ENCODE measurements at regions not wholly inside any gene's neighbourhood (a gene's known extent, or its start where the extent isn't known, plus 50 kb on each side); places are given as distances from the start of the nearest gene placed in this dataset.
"Not testable (repeated sequence)": the region's sequence is repeated elsewhere in the genome, so short reads cannot be mapped to it uniquely, and the experiment has no call there.

DNA sequence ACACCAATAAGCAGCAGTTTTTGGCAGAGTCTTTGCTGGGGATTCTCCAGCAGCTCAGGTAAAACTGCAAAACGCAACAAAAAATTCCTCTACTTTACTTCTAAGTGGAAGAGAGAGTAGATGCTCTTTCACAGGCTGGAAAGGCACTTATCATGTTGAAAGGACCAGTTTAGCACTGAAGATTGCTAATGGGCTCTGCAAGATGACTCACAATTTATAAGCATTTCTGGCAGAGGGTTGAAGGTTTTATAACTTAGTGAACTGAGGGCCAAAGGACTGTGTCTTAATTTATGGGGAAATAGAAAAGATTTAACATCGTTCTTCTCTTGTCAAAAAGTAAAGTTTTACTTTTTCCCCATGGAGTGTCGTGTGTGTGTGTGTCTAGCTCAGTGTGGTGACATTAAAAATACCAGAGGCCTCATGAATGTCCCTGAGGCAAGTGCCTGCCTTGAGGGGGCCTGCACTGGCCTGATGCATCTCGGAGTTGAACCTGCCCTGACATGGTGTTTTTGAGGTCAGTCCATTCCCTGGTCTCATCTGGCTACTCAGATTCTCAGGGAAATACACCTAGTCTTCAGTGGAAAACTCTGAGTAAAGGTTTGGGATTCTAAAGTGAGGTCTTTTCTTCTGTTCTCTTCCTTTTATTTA is 1092.0 kb downstream of the NAALADL2 start:
- no peak for DNase-seq (ENCODE audit: low read depth)

- DNase-seq (ENCODE audit: low read depth): no peak
Observed at GRCh38 chr3:175948041-175948440, 1088.9 kb downstream of the NAALADL2 start.

DNA sequence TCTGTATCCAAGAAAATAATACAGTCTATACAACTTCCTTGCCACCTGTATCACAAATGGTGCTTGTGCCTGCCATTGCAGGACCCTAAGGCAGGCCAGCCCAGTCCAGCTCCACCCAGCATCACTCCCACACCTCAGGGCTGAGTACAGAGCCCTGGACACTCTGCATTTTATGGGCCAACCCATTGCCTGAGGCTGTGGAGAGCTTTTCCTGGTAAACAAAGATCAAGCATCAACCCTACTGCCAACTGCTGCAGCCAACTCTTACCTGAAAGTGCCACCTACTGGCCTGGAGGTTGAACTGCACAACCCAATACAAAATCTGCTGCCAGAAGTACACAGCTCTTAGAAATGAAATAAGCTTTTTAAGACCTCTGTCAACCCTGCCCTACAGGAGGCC is 1082.2 kb downstream of the NAALADL2 start:
- DNase-seq (ENCODE audit: low read depth): no peak

- DNase-seq (ENCODE audit: low read depth): no peak
Observed at GRCh38 chr3:175940881-175941280, 1081.7 kb downstream of the NAALADL2 start.

- no peak for DNase-seq (ENCODE audit: low read depth)
Observed at GRCh38 chr3:175940243-175940642, 1081.1 kb downstream of the NAALADL2 start.

DNA sequence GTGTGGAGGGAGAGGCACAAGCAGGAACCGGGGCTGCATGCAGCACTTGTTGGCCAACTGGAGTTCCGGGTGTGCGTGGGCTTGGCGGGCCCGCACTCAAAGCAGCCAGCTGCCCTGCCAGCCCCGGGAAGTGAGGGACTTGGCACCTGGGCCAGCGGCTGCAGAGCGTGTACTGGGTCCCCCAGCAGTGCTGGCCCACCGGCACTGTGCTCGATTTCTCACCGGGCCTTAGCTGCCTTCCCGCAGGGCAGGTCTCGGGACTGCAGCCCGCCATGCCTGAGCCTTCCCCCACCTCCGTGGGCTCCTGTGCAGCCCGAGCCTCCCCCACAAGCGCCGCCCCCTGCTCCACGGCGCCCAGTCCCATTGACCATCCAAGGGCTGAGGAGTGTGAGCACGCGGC is 1078.2 kb downstream of the NAALADL2 start:
- DNase-seq (ENCODE audit: low read depth): not testable (repeated sequence)

- no peak for DNase-seq (ENCODE audit: low read depth)
Observed at GRCh38 chr3:175932586-175932985, 1073.5 kb downstream of the NAALADL2 start.

DNA sequence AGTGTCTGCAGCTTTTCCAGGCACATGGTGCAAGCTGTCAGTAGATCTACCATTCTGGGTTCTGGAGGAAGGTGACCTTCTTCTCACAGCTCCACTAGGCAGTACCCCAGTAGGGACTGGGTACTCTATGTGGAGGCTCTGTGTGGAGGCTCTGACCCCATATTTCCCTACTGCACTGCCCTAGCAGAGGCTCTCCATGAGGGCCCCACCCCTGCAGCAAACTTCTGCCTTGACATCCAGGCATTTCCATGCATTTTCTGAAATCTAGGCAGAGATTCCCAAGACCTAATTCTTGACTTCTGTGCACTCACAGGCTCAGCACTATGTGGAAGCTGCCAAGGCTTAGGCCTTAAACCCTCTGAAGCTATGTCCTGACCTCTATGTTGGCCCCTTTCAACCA is 1060.0 kb downstream of the NAALADL2 start:
- DNase-seq (ENCODE audit: low read depth): no peak

DNA sequence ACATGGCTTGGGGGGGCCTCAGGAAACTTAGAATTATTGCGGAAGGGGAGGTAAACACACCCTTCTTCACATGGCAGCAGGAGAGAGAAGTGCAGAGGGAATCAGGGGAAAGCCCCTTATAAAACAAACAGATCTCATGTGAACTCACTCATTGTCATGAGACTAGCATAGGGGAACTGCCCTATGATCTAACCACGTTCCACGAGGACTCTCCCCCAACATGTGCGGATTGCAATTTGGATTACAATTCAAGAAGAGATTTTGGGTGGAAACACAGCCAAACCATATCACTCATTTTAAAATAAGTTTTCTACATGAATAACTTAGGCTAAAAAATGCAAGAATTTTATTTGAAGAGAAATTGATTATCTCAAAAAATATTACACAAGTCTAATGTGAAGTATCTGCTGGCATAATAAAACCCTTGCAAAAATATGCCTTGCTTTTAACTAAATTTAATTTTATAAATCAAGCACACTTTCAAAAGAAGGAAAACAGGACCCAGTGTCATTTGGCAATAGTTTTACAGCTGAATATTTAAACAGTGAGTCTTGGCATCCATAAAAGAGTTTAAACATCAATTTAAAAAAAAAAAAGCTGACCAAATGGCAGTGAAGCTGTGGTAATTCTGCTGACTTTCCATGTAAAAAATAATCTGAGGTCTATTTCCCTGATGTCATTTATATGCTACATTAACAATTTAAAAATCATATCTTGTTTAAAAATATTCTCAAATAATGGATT is 1057.2 kb downstream of the NAALADL2 start:
- no peak for DNase-seq (ENCODE audit: low read depth)

DNA sequence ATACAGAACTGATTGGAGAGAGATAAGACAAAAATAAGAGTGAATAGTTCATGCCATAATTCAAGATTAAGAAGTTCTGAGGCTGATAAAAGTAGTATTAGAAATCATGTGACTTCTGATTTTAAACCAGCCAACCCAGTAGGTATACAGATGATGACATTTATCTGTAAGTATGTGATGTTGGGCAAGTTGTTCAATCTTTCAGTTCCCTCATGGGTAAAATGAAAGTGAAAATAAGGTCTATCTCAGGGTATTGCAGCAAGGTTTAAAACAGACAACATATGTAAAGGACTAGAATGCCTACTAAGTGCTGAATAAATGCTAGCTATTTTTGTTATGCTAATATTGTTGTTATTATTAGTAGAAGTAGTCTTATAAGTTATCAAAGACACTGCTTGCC is 1055.7 kb downstream of the NAALADL2 start:
- DNase-seq (ENCODE audit: low read depth): no peak

GRCh38 chr3:175913286-175913685 is 1054.2 kb downstream of the NAALADL2 start:
- no peak for DNase-seq (ENCODE audit: low read depth)

GRCh38 chr3:175911937-175912336 is 1052.8 kb downstream of the NAALADL2 start:
- no peak for DNase-seq (ENCODE audit: low read depth)

DNA sequence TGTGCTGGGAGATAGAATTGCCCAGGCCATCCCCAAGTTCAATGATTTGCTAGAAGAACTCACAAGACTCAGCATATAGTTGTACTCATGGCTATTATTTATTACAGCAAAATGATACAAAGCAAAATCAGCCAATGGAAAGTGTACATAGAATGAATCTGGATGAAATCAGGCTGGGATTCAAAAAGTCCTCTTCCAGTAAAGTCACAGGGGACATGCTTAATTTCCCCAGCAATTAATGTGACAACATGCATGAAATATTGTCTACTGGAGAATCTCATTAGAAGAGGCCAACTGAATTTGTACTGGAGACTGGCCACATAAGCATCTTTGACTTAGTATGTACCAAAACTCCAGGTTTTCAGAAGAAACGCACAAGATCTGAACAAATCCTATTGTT is 1043.1 kb downstream of the NAALADL2 start:
- no peak for DNase-seq (ENCODE audit: low read depth)

DNA sequence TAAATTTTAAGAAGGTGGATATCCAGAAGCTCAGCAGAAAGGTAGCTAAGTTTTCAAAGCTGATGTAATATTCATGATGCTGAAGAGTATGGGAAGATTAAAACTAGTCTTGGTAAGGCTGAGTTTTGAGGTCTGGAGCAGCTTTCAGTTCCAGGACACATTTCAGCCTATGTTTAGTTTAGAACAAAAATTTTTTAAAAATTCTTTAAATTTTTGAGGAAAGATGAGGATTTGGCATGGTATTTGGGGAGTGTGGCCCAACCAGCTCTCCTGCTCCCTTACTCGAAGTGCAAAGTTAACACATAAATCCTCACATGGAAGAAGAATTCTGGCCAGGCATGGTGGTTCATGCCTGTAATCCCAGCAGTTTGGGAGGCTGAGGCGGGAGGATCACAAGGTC is 1039.1 kb downstream of the NAALADL2 start:
- no peak for DNase-seq (ENCODE audit: low read depth)

DNA sequence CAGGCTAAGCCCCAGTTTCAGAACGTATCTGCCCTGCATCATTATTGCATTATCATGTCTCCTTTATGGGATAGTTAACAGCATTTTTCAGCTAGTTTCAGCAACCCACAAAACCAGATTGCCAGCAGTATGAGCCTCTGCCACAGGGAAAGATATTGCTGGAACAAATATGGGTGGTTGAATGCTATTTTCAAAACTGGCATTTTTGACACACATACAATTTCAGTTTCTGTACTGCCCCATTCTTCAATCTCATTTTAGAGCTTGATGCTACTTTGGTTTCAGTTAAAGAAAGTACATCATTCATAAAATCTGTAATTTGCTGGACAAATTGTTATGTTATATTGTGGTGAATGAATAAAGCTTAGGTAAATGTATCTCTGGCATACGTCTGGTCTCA is 1037.5 kb downstream of the NAALADL2 start:
- no peak for DNase-seq (ENCODE audit: low read depth)

- no peak for DNase-seq (ENCODE audit: low read depth)
Observed at GRCh38 chr3:175895731-175896130, 1036.6 kb downstream of the NAALADL2 start.

DNA sequence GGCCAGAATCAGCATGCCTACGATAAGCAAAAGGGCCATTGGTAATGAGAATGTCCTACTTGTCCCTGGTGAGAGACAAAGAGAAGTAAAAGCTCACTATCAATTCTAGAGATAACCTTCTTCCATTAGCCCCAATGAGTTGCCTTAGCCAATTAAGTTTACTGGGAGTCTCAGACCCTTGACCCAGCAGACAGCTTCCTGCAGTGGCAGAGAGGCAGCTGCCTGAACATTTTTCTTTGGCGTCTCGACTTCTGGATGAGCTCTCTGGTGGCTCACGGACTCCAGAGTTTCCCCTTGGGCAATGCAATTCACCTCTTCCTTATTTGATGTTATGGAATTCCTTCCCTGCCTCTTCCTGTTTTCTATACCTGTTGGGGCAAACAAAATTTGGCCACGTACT is 1034.4 kb downstream of the NAALADL2 start:
- no peak for DNase-seq (ENCODE audit: low read depth)

GRCh38 chr3:175890066-175890465 is 1030.9 kb downstream of the NAALADL2 start:
- DNase-seq (ENCODE audit: low read depth): no peak

DNA sequence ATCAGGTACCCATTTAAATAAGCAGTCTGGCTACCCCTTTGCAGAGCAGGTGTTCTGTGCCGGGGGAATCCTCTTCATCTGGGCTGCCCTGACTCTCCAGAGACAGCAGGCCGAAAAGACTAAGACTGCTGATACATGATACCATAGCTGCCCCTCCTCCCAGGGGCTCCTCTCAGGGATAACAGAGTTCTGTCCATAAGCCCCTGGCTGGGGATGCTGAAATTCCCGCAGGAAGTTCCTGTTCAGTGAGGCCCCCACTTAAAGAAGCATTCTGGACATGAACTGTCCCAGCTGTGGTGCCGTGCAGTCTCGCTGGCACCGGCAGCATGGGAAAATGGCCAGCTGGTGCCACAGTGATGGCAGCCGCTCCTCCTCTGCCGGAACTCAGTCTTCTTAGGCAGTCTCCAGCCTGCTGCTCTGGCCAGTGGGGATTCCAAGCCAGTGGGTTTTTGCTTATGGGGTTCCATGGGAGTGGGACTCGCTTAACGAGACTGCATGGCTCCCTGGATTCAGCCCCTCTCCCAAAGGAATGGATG is 1026.2 kb downstream of the NAALADL2 start:
- DNase-seq (ENCODE audit: low read depth): no peak

- DNase-seq (ENCODE audit: low read depth): no peak
Observed at GRCh38 chr3:175879417-175879816, 1020.3 kb downstream of the NAALADL2 start.

DNA sequence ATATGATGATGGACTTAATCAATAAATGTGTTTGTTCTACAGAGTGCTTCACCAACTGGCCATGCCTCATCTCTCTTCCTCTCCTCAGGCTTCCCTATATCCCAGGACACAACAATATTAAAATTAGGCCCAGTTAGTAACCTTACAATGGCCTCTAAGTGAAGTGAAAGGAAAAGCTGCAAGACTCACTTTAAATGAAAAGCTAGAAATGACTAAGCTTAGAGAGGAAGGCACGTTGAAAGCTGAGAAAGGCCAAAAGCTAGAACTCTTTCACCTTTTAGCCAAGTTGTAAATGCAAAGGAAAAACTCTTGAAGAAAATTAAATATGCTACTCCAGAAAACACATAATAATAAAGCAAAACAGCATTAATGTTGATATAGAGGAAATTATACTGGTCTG is 1010.3 kb downstream of the NAALADL2 start:
- no peak for DNase-seq (ENCODE audit: low read depth)

DNA sequence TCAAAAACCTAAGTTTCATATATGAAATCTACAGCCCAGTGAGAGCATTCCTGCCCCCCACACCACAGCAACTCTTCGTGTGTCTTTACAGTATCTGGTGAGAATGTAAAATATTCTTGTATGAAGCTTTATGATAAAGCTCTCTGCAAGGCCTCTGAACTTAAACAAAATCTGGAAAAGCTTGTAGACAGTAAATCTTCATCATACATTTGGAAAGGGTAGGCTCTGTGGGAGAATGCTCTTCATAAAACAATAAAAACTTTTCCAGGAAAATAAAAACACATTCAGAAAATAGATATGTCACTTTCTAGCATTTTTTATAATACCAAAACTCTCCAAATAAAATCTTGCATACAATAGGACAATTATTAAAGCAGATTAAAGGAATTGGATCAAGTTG is 1009.5 kb downstream of the NAALADL2 start:
- no peak for DNase-seq (ENCODE audit: low read depth)

GRCh38 chr3:175865724-175866123 is 1006.6 kb downstream of the NAALADL2 start:
- no peak for DNase-seq (ENCODE audit: low read depth)

DNA sequence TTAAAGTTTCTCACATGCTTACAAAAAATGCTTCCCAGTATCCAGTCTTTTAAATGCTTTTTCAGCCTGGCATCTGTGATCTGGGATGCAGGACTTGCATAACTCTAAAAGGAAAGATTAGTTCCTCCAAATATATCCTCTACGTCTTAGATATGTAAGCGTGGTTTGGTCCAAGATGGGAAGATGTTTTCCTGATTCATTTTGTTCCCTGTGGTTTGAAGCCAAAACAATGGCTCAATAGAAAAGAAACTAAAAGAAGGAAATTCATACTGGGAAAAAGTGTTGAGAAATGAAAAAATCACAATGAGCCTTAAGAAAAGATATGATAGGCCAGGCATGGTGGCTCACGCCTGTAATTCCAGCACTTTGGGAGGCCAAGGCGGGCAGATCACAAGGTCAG is 1002.8 kb downstream of the NAALADL2 start:
- DNase-seq (ENCODE audit: low read depth): no peak

Data from stimulated activated CD8-positive, alpha-beta memory T cell treated with anti-CD3 and anti-CD28 coated beads, Interleukin-4, amount 100 ng/mL, for 24 hours (primary cell).